EL (cell line): ENCODE measurements at regions not wholly inside any gene's neighbourhood (a gene's known extent, or its start where the extent isn't known, plus 50 kb on each side); places are given as distances from the start of the nearest gene placed in this dataset.
A peak's percentile ranks its signal among the peaks of the same experiment; 100 is the strongest.

Experiments
- DNase-seq: peaks from one replicate; pipeline ENCODE4 v3.0.0-alpha.2; 2016

DNA sequence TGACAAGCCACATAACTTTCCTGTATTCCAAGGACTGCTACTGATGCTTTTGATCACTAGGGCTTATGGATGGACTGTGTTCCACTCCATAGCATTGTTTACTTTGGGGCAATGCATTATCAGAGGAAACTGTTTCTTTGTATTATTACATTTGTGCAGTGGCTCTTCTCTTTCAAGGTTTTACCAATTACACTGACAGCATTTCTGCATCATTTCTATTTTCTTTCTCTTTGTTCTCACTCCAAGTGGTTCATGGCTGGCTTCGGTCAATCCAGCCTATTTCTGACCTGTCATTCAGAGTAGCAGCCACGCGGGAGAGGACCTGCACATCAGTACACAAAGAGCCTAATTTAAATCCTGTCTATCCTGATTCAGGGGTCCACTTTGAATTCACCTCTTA is 711.0 kb downstream of the TLE4 start:
- no peak for DNase-seq

DNA sequence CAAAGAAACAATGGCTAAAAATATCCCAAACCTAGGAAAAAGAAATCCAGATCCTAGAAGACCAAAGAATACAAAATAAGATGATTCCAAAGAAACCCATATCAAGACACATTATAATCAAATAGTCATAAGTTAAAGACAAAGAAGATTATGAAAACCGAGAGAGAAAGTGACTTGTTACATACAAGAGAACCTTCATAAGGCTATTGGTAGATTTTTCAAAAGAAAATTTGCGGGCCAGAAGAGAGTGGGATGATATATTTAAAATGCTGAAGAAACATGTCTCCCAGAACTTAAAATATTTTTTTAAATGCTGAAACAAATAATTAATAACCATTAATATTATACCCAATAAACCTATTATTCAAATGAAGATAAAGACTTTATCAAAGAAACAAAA is 687.3 kb downstream of the TLE4 start:
- DNase-seq: no peak

DNA sequence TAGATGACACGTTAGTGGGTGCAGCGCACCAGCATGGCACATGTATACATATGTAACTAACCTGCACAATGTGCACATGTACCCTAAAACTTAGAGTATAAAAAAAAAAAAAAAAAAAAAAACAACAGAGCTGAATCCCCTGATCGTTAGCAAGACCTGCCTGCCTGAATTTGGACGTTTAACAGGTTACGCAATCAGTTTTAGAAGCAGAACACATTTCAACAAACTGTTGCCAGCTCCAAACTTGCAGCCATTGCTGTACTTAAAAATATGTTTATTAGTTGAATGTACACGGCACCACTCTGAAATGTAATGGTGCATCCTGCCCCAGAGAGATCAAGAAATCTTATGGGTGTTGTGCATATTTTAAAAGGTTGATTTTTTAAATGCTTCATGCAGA is 680.0 kb downstream of the TLE4 start:
- DNase-seq: no peak

DNA sequence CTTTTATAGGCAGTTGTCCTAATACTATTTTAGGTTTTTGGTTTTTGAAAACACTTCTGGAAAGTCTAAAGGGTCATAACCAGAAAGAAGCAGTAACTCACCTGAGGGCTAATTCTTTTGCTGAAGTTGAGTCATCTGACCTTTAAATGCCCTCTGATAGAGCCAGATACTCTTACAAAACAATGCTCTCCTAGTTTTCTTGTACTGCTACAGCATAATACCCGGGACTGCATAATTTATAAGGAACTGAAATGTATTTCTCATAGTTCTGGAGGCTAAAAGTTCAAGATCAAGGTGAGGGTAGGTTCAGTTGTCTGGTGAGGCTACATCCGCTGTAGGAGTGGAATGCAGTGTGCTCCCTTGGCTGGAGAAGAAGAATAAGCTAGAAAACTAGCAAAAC is 670.3 kb downstream of the TLE4 start:
- no peak for DNase-seq

DNA sequence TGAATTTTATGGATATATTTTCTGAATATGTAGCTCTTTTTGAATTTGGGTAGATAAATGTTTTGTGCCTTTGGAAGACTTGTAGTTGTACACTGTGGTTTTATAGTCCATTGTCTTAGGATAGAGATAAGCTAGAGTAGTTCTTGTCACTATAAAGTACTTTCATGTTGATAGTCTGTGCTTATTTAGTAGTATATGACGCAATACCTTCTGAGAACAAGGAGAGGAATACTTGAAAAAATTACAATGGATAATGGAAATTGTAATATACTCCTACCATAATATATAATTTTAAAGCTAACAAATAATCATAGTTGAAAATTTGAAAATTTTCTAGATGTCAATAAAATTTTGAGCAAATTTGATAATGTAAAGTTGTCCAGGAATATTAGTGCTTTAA is 664.0 kb downstream of the TLE4 start:
- no peak for DNase-seq

DNA sequence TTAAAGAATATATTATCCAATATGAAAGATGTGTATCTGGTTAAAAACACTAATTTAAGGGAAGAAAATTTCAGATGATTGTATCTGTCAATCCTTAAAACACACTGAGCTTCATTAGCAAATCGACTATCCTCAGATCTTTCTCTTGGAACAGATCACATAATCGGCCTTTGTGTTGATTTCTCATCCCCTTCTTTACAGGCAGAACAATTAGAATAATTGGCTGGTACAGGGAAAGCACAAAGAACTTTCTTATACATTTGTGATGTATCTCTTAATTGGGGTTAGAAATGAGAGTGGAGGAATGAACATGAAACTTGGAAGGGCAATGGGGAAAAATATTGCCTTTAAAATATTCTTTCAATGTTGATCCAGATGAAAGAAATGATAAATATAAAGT is 662.1 kb downstream of the TLE4 start:
- DNase-seq: no peak

DNA sequence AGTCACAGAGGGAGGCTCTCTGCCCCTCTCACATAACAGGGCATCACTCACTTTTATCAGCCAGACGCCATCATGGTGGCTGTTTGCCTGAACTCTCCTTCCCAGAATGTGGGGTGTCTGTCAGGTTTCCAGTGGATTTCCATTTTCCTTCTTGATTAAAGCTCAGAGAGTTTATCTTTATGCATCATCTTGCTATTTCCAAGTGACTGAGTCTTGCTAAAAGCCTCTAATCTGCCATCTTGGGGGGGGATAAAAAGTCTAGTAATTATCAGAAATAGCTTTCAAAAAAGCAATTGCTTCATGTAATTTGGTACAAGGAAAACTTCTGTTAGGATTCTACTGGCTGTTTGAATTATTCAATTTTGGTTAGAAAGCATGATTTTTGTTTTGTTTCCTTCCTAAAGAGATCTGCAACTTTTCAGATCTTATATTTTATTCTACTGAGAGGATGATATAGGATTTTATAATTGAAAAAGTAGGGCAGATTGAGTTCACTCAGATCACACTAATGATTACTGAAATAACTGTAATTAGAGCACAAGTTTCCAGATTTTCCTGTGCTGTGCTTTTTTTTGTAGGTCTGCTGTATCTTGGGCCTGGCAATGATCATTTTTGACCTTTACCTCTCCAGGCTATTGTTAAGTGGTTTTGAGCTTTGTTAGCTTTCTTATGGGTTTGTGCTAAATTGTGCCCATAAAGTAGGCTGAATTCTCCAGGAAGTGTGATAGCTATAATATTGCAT is 661.5 kb downstream of the TLE4 start:
- no peak for DNase-seq

DNA sequence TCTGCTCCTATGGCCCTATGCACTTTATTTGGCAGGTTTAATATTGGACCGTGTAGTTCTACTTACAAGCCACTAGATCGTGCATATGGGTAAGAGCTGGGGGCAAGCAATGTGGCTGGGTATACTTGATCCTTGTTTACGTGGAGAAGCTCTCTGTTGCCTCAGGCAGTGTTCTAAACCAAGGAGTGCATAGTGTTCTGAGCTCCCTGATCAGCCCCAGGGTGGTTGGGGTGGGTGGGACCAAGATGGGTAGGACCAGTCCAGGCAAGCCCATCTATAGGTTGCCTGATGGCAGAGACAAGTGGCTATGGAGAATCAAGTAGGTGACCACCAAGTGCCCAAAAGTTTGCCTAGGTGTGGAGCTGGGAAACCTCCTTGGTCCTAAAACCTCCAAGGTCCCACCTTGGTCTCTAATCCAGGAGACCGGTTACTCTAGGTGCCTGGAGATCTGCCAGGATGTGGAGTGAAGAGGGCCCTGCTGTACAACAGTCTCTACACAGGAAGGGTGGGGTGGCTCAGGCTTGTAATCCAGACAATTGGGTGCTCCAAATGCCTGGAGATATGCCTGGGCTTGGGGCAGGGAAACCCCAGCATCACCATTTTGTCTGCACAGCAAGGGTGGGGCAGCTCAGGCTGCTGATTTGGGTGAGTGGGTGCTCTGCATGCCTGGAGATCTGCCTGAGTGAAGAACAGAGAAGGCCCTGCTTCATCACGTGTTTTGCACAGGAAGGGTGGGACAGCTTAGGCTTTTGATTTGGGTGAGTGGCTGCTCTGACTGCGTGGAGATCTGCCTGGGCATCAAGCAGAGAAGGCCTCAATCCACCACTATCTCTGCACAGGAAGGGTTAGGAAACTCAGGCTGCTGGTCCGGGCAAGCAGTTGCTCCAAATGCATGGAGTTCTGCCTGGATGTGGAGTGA is 659.8 kb downstream of the TLE4 start:
- no peak for DNase-seq

DNA sequence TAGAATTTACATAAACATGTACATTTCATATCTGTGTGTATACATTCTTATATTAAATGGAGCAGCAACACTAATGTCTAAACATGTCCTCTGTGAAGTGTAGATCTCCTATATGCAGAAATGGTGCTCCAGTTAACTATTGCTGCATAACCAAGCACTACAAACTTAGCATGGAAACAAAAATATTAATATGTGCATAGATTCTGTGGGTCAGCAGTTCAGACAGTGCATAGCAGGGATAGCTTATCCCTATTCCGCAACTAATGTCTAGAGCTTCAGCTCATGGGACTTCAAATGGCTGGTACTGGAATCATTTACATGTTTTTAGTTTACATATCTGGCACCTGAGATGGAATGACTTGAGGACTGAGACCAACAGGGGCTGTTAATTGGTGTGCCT is 652.1 kb downstream of the TLE4 start:
- DNase-seq: no peak

DNA sequence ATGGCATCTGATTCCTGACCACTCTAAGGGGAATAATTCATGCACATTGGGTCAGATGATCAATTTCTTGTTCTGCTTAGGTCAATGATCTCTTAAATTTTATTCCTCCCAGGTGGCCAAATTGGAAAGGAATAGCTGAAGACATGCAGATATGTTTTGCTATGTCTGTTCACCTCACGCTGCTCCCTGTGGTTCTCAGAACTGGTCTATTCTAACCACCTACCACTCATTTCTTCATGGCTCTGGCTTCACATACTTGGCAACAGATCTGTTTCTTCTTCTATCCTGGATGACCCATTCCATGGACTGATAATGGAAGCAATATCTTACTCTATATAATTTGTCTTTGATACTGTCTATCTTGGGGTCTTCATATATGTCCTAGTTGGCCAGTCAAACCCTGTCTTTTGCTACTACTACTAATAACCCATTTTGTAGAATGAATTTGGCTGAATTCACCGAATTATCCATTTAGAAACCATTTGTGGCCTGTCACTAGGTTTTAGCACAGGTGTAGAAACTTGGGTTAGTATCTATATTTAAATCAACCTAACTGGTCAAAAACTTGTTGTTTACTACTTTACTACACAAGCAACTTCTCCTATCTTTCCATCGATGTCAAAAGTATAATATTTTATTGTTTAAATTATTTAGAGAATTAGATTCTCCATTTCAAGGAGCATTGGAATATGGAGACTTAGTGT is 650.9 kb downstream of the TLE4 start:
- DNase-seq: no peak

DNA sequence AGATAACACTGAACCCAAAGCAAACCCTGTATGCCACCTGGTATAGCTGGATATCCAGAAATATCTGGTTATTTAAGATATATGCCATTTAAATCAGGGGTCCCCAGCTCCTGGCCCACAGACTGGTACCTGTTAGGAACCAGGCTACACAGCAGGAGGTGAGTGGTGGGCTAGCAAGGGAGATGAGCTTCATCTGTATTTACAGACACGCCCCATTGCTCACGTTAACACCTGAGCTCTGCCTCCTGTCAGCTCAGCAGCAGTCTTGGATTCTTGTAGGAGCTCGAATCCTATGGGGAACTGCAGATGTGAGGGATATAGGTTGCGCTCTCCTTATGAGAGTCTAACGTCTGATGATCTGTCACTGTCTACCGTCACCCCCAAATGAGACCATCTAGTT is 646.6 kb downstream of the TLE4 start:
- DNase-seq: no peak

DNA sequence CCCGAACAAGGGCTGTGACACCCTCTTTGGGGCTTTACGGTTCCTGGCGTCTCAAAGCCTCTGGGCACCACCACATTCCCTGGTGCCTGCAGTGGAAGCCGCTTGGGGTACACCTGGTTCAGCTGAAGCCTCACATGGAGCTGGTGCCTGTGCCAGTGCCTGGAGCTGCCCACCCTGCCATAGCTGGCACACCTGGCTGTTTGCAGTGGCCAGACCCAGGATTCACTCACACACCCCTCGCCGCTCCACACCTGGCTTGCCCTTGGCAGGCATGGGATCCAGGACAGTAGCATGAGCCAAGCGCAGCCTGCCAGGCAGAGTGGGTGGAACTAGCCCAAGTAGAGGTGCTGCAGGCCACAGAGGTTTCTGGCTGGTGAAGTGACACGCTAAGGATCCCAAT is 641.8 kb downstream of the TLE4 start:
- DNase-seq: no peak

DNA sequence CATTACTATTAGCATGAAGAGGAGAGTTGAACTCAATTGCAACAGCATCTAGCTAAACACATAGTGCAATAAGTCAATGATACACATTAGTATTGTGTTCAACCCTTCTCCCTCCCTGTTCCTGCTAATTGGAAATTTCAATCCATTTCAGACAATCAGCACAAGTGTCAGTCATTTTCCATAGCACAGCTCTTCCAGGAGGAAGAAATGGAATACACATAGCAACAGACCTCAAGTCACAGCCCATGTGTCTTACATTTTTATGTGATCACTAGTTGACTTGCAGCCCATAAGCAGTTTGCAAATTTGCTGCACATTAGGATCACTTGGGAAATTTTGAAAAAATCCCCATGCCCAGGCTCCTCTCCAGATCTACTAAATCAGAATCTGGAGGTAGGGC is 636.9 kb downstream of the TLE4 start:
- no peak for DNase-seq

DNA sequence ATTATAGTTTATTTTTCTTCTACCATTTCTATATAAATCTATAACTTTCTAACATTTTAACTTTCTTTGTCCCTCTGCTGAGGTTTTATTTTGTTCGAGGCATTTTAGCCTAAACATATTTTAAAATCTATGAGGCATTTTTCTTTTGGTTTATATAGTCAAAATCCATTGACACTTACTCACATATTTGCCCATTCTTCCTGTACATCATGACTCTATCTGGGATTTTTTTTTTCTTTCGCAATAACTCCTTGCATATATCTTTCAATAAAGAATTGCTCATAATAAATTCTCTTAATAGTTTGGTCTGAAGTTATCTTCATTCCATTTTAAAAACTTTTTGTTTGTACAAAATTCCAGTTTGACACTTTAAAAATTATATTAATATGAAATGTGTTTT is 632.3 kb downstream of the TLE4 start:
- peak; percentile 38 for DNase-seq

DNA sequence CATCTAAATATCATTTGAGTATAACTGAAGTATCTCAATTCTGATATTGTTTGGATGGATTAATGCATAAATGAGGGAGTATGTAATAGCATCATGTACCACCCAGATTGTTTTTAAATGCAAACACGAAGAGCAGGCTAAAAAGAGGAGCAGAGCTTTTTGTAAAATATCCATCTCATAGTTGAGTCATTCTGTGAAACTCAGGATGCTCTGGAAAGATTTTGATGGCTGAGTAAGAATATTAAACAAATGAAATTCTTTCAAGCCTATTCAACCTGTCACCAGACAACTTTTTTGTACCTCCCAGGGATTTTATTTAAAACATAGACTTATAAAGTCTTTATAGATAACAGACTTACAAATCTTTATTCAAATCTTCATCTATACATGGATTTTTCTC is 625.9 kb downstream of the TLE4 start:
- DNase-seq: peak; percentile 44

DNA sequence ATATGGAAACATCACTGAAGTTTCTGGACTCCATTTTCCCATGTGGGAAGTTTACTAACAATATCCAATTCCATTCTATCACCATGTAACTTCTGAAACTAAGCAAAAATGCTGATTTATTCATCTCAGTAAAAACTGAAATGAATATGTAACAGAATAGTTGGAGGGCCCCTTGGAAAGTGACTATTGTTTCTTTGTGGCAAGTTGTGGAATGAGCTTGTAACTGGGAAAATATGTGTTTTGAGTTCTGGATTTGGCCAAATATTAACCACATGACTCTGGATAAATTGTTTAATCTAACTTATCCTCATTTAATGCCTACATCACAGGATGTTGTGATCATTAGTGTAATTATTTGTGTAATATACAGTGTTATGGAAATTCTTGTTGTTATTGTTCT is 619.3 kb downstream of the TLE4 start:
- DNase-seq: peak; percentile 16

DNA sequence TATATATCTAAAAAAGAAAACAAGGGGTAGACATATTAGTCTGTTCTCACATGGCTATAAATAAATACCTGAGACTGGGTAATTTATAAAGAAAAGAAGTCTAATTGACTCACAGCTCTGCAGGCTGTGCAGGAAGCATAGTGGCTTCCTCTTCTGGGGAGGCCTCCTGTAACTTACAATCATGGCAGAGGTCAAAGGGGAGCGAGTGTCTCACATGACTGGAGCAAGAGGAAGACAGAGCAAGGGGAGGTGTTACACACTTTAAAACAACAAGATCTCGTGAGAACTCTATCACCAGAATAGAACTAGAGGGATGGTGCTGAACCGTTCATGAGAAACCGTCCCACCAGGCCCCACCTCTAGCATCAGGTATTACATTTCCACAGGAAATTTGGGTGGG is 616.8 kb downstream of the TLE4 start:
- DNase-seq: no peak

DNA sequence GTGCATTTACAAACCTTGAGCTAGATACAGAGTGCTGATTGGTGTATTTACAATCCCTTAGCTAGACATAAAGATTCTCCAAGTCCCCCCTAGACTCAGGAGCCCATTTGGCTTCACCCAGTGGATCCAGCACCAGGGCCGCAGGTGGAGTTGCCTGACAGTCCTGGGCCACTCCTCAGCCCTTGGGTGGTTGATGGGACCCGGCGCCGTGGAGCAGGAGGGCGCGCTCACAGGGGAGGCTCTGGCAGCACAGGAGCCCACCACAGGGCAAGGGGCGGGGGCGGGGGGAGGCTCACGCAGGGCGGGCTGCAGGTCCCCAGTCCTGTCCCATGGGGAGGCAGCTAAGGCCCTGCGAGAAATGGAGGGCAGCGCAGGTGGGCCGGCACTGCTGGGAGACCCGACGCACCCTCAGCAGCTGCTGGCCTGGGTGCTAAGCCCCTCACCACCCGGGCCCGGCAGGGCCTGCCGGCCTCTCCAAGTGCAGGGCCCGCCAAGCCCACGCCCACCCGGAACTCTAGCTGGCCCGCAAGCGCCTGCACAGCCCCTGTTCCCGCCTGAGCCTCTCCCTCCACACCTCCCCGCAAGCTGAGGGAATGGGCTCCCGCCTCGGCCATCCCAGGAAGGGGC is 613.5 kb downstream of the TLE4 start:
- no peak for DNase-seq

DNA sequence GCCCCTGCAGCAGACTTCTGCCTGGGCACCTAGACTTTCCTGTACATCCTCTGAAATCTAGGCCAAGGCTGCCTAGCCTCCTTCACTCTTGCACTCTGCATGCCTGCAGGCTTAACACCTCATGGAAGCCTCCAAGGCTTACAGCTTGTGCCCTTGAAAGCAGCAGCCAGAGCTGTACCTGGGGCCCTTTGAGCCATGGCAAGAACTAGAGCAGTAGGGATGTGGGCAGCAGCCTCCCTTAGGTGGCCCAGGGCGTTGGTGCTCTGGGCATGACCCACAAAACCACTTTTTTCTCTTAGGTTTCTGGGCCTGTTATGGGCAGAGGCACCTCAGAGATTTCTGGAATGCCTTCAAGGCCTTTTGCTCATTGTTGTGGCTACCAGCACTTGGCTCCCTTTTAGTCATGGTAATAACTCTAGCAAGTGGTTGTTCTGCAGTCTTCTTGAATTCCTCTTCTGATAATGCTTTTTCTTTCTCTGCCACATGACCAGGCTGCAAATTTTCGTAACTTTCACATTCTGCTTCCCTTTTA is 606.2 kb downstream of the TLE4 start:
- DNase-seq: peak; percentile 4

DNA sequence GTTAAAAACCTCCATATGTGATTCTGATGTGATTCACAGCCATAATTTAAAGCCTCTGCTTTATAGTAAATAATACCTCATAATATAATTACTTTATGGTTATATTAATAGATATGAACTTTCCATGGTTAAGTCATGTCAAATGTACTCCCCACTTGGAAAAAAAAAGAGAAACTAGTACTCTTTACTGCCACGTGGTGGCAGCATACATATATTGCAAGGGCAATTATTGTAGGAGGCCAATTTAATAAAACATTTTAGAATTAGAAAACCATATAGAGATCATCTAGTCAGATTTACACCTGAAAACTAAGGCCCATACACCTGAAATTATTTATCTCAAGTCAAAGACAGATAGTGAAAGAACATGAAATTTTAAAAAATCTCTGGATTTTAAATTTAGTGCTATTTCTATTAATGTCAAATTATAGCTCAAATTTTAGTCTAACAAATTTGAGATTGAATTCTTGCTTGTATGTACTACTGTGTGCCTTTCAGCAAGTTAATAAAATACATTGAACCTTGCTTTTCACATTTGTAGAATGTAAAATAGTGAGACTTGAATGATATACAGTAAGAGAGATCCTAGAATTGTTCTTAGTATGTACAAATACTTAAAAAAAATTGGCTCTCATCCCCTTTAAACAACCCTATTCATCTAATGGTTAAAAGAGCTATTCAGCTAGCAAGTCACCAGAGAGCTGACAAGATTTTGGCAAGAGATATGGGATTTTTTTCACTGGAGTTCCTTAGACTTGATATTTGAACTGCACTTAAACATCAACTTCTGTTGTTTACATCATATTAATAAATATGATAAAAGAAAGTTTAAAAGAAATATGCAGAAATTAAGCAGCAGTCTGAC is 603.8 kb downstream of the TLE4 start:
- peak; percentile 46 for DNase-seq

DNA sequence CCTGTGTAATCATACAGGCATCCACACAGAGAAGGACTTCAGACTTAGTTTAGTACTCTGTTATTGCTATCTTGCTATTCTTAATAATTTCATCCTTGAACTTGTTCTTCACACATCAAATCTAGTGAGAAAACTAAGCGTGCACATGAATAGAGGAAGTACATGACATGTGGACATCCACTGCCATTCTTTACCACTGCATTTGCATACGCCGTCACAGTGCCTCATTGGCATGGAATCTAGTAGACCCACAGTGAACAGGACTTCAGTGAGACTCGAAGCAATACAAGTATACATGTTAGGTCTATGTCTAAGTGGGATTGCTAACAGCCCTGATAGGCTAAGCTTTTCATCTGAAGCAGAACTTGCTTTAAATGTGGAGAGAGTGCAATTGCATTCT is 592.1 kb downstream of the TLE4 start:
- DNase-seq: no peak

DNA sequence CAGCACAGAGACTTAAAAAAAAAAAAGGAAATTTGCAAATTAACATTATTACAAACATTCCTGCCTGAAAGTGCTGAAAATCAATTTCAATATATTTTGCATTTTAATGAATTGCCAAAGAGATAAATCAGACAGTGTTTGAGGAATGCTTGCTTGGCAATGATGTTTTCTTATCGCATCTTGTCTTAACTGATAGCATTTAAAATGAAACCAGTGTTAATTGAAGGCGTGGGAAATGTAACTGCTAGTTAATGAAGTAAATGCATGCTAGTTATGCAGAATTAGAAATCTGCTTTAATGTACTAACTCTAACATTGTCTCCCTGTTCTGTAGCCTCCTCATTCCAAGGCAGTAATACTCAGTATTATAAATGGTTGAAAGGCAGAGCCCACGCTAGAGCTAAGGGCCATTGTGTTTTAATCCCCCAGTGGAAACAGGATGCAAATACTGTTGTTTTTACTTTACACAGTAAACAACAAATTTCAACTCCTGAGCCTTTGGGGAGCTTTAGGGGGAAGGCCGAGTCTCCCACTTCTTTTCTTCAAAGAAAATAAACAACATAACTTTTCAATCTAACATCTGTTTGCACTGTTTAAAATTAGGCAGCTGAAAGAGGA is 586.9 kb downstream of the TLE4 start:
- DNase-seq: no peak
